ENCODE measurements at regions not wholly inside any gene's neighbourhood (a gene's known extent, or its start where the extent isn't known, plus 50 kb on each side); places are given as distances from the start of the nearest gene placed in this dataset.

GRCh38 chr12:127548123-127548553 is 718.8 kb upstream of the TMEM132C start:
- Mint-ChIP-seq H3K27me3 (ENCODE audit: low read depth) (peaks cover 4% of the 10 kb centered on the region), H3K9me3 (peaks cover 9% of the 10 kb centered on the region), H3K36me3 (no peaks in the 10 kb centered on the region), H3K4me1 (no peaks in the 10 kb centered on the region), H3K27ac (no peak overlapping the region), H3K4me3 (no peak overlapping the region)
- TF ChIP-seq, protein P1, sequence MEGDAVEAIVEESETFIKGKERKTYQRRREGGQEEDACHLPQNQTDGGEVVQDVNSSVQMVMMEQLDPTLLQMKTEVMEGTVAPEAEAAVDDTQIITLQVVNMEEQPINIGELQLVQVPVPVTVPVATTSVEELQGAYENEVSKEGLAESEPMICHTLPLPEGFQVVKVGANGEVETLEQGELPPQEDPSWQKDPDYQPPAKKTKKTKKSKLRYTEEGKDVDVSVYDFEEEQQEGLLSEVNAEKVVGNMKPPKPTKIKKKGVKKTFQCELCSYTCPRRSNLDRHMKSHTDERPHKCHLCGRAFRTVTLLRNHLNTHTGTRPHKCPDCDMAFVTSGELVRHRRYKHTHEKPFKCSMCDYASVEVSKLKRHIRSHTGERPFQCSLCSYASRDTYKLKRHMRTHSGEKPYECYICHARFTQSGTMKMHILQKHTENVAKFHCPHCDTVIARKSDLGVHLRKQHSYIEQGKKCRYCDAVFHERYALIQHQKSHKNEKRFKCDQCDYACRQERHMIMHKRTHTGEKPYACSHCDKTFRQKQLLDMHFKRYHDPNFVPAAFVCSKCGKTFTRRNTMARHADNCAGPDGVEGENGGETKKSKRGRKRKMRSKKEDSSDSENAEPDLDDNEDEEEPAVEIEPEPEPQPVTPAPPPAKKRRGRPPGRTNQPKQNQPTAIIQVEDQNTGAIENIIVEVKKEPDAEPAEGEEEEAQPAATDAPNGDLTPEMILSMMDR (IDR thresholded peaks at IDR 0.05; ENCODE audit: unreplicated experiment) = no peak
- DNase-seq (ENCODE audit: low spot score in 2 of 2, unreplicated experiment in 2 of 2) = no peak

- Mint-ChIP-seq H3K27me3 (ENCODE audit: low read depth) (peaks cover 4% of the 10 kb centered on the region), H3K4me1 (no peaks in the 10 kb centered on the region), H3K27ac (no peak overlapping the region), H3K9me3 (peaks cover 6% of the 10 kb centered on the region), H3K36me3 (no peaks in the 10 kb centered on the region), H3K4me3 (no peak overlapping the region)
- no peak for DNase-seq (ENCODE audit: low spot score in 2 of 2, unreplicated experiment in 2 of 2)
- TF ChIP-seq, protein P1 (IDR thresholded peaks at IDR 0.05; ENCODE audit: unreplicated experiment) = no peak
Measured at GRCh38 chr12:127550271-127550670, 716.7 kb upstream of the TMEM132C start.

GRCh38 chr12:127552838-127553237 is 714.1 kb upstream of the TMEM132C start:
- Mint-ChIP-seq H3K4me3 (no peak overlapping the region), H3K27ac (no peak overlapping the region), H3K9me3 (peaks cover 6% of the 10 kb centered on the region), H3K36me3 (no peaks in the 10 kb centered on the region), H3K4me1 (no peaks in the 10 kb centered on the region), H3K27me3 (ENCODE audit: low read depth) (peaks cover 1% of the 10 kb centered on the region)
- DNase-seq (ENCODE audit: low spot score in 2 of 2, unreplicated experiment in 2 of 2) = no peak
- TF ChIP-seq, protein P1 (IDR thresholded peaks at IDR 0.05; ENCODE audit: unreplicated experiment) = no peak

GRCh38 chr12:127555071-127555470 is 711.9 kb upstream of the TMEM132C start:
- Mint-ChIP-seq H3K36me3 (no peaks in the 10 kb centered on the region), H3K27me3 (ENCODE audit: low read depth) (no peaks in the 10 kb centered on the region), H3K9me3 (peaks cover 6% of the 10 kb centered on the region), H3K4me3 (no peak overlapping the region), H3K4me1 (no peaks in the 10 kb centered on the region), H3K27ac (no peak overlapping the region)
- TF ChIP-seq, protein P1 (IDR thresholded peaks at IDR 0.05; ENCODE audit: unreplicated experiment) = no peak
- DNase-seq (ENCODE audit: low spot score in 2 of 2, unreplicated experiment in 2 of 2) = no peak

GRCh38 chr12:127556231-127556886 is 710.6 kb upstream of the TMEM132C start:
- no peak for DNase-seq (ENCODE audit: low spot score in 2 of 2, unreplicated experiment in 2 of 2)
- no peaks in the 10 kb centered on the region for H3K27me3 Mint-ChIP-seq (ENCODE audit: low read depth)
- peaks cover 6% of the 10 kb centered on the region for H3K9me3 Mint-ChIP-seq
- no peak overlapping the region for H3K27ac Mint-ChIP-seq
- no peaks in the 10 kb centered on the region for H3K4me1 Mint-ChIP-seq
- H3K36me3 Mint-ChIP-seq = no peaks in the 10 kb centered on the region
- TF ChIP-seq, protein P1 (IDR thresholded peaks at IDR 0.05; ENCODE audit: unreplicated experiment) = no peak
- H3K4me3 Mint-ChIP-seq = no peak overlapping the region

Measured in mesothelial cell of epicardium (in vitro differentiated cells).